ENCODE measurements at regions not wholly inside any gene's neighbourhood (a gene's known extent, or its start where the extent isn't known, plus 50 kb on each side); places are given as distances from the start of the nearest gene placed in this dataset.

GRCh38 chr1:168637350-168637991 is 61.1 kb downstream of the XCL1 start:
- H3K23me2 ChIP-seq (ENCODE audit: insufficient read length, low read depth, low read length, poor library complexity, severe bottlenecking): no peaks in the 10 kb centered on the region
- WGBS (ENCODE audit: extremely low coverage, insufficient read length, low lambda C conversion rate): no CpG with 5 or more reads among the region's 5 CpGs
- H3K4me1 ChIP-seq (ENCODE audit: insufficient read depth, low read length): no peaks in the 10 kb centered on the region
- H2AFZ ChIP-seq (ENCODE audit: low read length): no peak overlapping the region
- H3K56ac ChIP-seq (ENCODE audit: insufficient read length, low read depth, low read length): no peak overlapping the region
- no peak overlapping the region for H2AK5ac ChIP-seq (ENCODE audit: insufficient read length, low read length)
- no peaks in the 10 kb centered on the region for H3K27me3 ChIP-seq (ENCODE audit: insufficient read depth, low read length)
- H3K79me1 ChIP-seq (ENCODE audit: insufficient read depth, low read depth, low read length, poor library complexity, severe bottlenecking): no peaks in the 10 kb centered on the region
- no peak overlapping the region for H3T11ph ChIP-seq (ENCODE audit: low read length)
- H3K18ac ChIP-seq (ENCODE audit: insufficient read length, low read depth, low read length): no peak overlapping the region
- H3K27ac Mint-ChIP-seq: no peak overlapping the region
- H2BK5ac ChIP-seq (ENCODE audit: insufficient read length, low read length): no peak overlapping the region
- H3K4me3 Mint-ChIP-seq: no peak overlapping the region
- H4K91ac ChIP-seq (ENCODE audit: insufficient read length, low read depth, low read length): no peak overlapping the region
- H3K36me3 Mint-ChIP-seq (ENCODE audit: insufficient read depth in 1 of 3, low read depth in 3 of 3): no peaks in the 10 kb centered on the region
- no peak overlapping the region for H2BK20ac ChIP-seq (ENCODE audit: low read depth, low read length, poor library complexity, severe bottlenecking)
- no peaks in the 10 kb centered on the region for H3K9me3 ChIP-seq (ENCODE audit: control insufficient read depth, low read depth, low read length)
- no peak overlapping the region for H4K5ac ChIP-seq (ENCODE audit: insufficient read length, low read depth, low read length)
- no peak overlapping the region for H4K8ac ChIP-seq (replicated peaks; ENCODE audit: insufficient read length, low read depth, low read length)
- no peak overlapping the region for H3K14ac ChIP-seq (ENCODE audit: insufficient read depth, low read length)
- no peak overlapping the region for H2BK12ac ChIP-seq (ENCODE audit: insufficient read length, low read depth, low read length)
- H3K79me2 ChIP-seq (ENCODE audit: insufficient read depth, low read length): no peaks in the 10 kb centered on the region
- H3K9me3 Mint-ChIP-seq: no peaks in the 10 kb centered on the region
- H2BK15ac ChIP-seq (ENCODE audit: low read depth, low read length): no peak overlapping the region
- 0 out of 4 replicates have a peak, but pooled peaks cover 0 to 2% of the 10 kb centered on the region in 2 experiments for H3K4me1 Mint-ChIP-seq
- no peak overlapping the region for H3K27ac ChIP-seq (ENCODE audit: insufficient read length, low read depth, low read length)
- DNase-seq: no peak
- H3K4me2 ChIP-seq (ENCODE audit: insufficient read depth, insufficient read length, low read length): no peak overlapping the region
- no peak overlapping the region for H2BK120ac ChIP-seq (ENCODE audit: low read depth, low read length, poor library complexity, severe bottlenecking)
- TF ChIP-seq CTCF (conservative IDR thresholded peaks at IDR 0.05): peak; percentile 86
- no peak overlapping the region for H3K4ac ChIP-seq (ENCODE audit: low read depth, low read length)
- no peaks in the 10 kb centered on the region; the same call in 1 of the 2 replicates for H3K27me3 Mint-ChIP-seq (ENCODE audit: low read depth)
- H4K20me1 ChIP-seq (ENCODE audit: control insufficient read depth, insufficient read depth, insufficient read length): no peaks in the 10 kb centered on the region
- H3K23ac ChIP-seq (ENCODE audit: insufficient read length, low read depth, low read length): no peak overlapping the region
- H3K9ac ChIP-seq (ENCODE audit: extremely low read depth, insufficient read length, low read length): no peak overlapping the region
